K562 (cell line): ENCODE measurements at regions not wholly inside any gene's neighbourhood (a gene's known extent, or its start where the extent isn't known, plus 50 kb on each side); places are given as distances from the start of the nearest gene placed in this dataset.

Experiments used
- ARID1B ChIP-seq: fragments of 450-650 bp; IDR thresholded peaks from 2 replicates; pipeline ENCODE4 v1.6.1; 2016; ENCODE audit warnings: antibody characterized with exemption, mild to moderate bottlenecking, inconsistent platforms
- ATF4 ChIP-seq: fragments of 450-650 bp; formaldehyde crosslinking; IDR thresholded peaks from 2 replicates; pipeline ENCODE4 v1.4.0; 2022; ENCODE audit warnings: mild to moderate bottlenecking, moderate library complexity
- BRD9 ChIP-seq: fragments of 450-650 bp; IDR thresholded peaks from 2 replicates; pipeline ENCODE4 v1.6.1; 2018; ENCODE audit warnings: low read depth; ENCODE audit not compliant: partially characterized antibody
- C11orf30 ChIP-seq: fragments of 450-650 bp; IDR thresholded peaks from 2 replicates; pipeline ENCODE4 v1.6.1; 2016; ENCODE audit warnings: low read depth, mild to moderate bottlenecking
- CEBPG ChIP-seq, 3 experiments: fragments of 200-800 bp in 1 of 3; sonication (Bioruptor generic) in 1 of 3; sonication (generic) in 1 of 3; formaldehyde crosslinking in 1 of 3; IDR thresholded peaks in 2 of 3; conservative IDR thresholded peaks in 1 of 3; 2 replicates each; pipeline versions ENCODE4 v1.6.1 to v1.8.0; 2016 to 2022; ENCODE audit warnings: missing compliant biosample characterization in 2 of 3, missing genetic modification characterization in 2 of 3, mild to moderate bottlenecking in 1 of 3, missing genetic modification reagents in 1 of 3
- CHD1 ChIP-seq: fragments of 200-600 bp; sonication (generic); IDR thresholded peaks from one replicate; pipeline ENCODE4 v1.6.1; 2012; ENCODE audit warnings: mild to moderate bottlenecking, moderate library complexity, low read length, inconsistent platforms
- CTCF ChIP-seq, 3 experiments: IDR thresholded peaks in 2 of 3; conservative IDR thresholded peaks in 1 of 3; 2 replicates each; pipeline ENCODE4 v1.5.1; 2011 to 2012; ENCODE audit warnings: low read length in 3 of 3, mild to moderate bottlenecking in 3 of 3, control low read depth in 2 of 3, improper control_type of control experiment in 1 of 3, inconsistent platforms in 1 of 3, low read depth in 1 of 3, mixed read lengths in 1 of 3, moderate library complexity in 1 of 3; ENCODE audit not compliant: insufficient read depth in 2 of 3
- E2F3 ChIP-seq: fragments of 250-450 bp; sonication (Bioruptor Pico); IDR thresholded peaks from 2 replicates; pipeline ENCODE4 v1.4.0; 2020; ENCODE audit warnings: mild to moderate bottlenecking
- FOXK2 ChIP-seq, 2 experiments: fragments of 450-650 bp; IDR thresholded peaks in 1 of 2; conservative IDR thresholded peaks in 1 of 2; 2 replicates each; pipeline ENCODE4 v1.6.1; 2016; ENCODE audit warnings: low read depth in 2 of 2, mild to moderate bottlenecking in 1 of 2
- GABPB2 ChIP-seq: fragments of 250-450 bp; sonication (Bioruptor Pico); conservative IDR thresholded peaks from 2 replicates; pipeline ENCODE4 v1.5.1; 2021; ENCODE audit warnings: mild to moderate bottlenecking
- HDAC2 ChIP-seq: fragments of 450-650 bp; IDR thresholded peaks from 2 replicates; pipeline ENCODE4 v1.6.1; 2016; ENCODE audit warnings: mild to moderate bottlenecking
- ILK ChIP-seq: fragments of 450-650 bp; IDR thresholded peaks from 2 replicates; pipeline ENCODE4 v1.6.1; 2016; ENCODE audit warnings: missing genetic modification characterization, low read depth, mild to moderate bottlenecking, missing compliant biosample characterization, moderate library complexity, borderline replicate concordance
- KAT7 ChIP-seq: sonication (generic); formaldehyde crosslinking; IDR thresholded peaks from 2 replicates; pipeline ENCODE4 v1.8.0; 2022; ENCODE audit warnings: missing genetic modification reagents, mild to moderate bottlenecking, borderline replicate concordance
- MCM3 ChIP-seq: fragments of 450-650 bp; IDR thresholded peaks from 2 replicates; pipeline ENCODE4 v1.6.1; 2016
- NFIC ChIP-seq: fragments of 450-650 bp; IDR thresholded peaks from 2 replicates; pipeline ENCODE4 v1.6.1; 2017; ENCODE audit warnings: mild to moderate bottlenecking, inconsistent platforms
- NR2C1 ChIP-seq, 2 experiments: fragments of 450-650 bp; IDR thresholded peaks; 2 replicates each; pipeline ENCODE4 v1.6.1; 2017; ENCODE audit warnings: mild to moderate bottlenecking in 2 of 2, antibody characterized with exemption in 1 of 2, inconsistent platforms in 1 of 2, missing compliant biosample characterization in 1 of 2, missing genetic modification characterization in 1 of 2
- PRPF4 ChIP-seq: fragments of 200-400 bp; formaldehyde crosslinking; IDR thresholded peaks from one replicate; pipeline ENCODE4 v1.6.1; 2017; ENCODE audit warnings: low read length, low read depth, mild to moderate bottlenecking; ENCODE audit not compliant: insufficient read depth, poor library complexity, severe bottlenecking
- RAD21 ChIP-seq, 2 experiments: fragments of 250-450 bp in 1 of 2; fragments of 450-650 bp in 1 of 2; sonication (Bioruptor Pico) in 1 of 2; formaldehyde crosslinking in 1 of 2; IDR thresholded peaks in 1 of 2; conservative IDR thresholded peaks in 1 of 2; 2 replicates each; pipeline versions ENCODE4 v1.4.0 to v1.8.0; 2020 to 2022; ENCODE audit warnings: mild to moderate bottlenecking in 2 of 2, moderate library complexity in 1 of 2
- RCOR1 ChIP-seq, 2 experiments: IDR thresholded peaks; 2 replicates each; pipeline ENCODE4 v1.6.1; 2012; ENCODE audit warnings: low read depth in 2 of 2, low read length in 2 of 2, borderline replicate concordance in 1 of 2, improper control_type of control experiment in 1 of 2
- SMARCB1 ChIP-seq: IDR thresholded peaks from 2 replicates; pipeline ENCODE4 v1.6.1; 2011; ENCODE audit warnings: improper control_type of control experiment, low read depth; ENCODE audit not compliant: insufficient read length
- SRF ChIP-seq, 2 experiments: fragments of 250-450, 450-650 bp in 1 of 2; sonication (Bioruptor Pico) in 1 of 2; sonication (generic) in 1 of 2; formaldehyde crosslinking; IDR thresholded peaks; 2 replicates each; pipeline versions ENCODE4 v1.5.0 to v1.5.1; 2020 to 2022; ENCODE audit warnings: mild to moderate bottlenecking in 1 of 2, missing genetic modification reagents in 1 of 2
- ZC3H4 ChIP-seq: sonication (generic); formaldehyde crosslinking; IDR thresholded peaks from 2 replicates; pipeline ENCODE4 v1.9.0; 2021; ENCODE audit warnings: missing genetic modification reagents, borderline replicate concordance
- ZFP91 ChIP-seq: sonication (generic); formaldehyde crosslinking; IDR thresholded peaks from 2 replicates; pipeline ENCODE4 v1.8.0; 2022; ENCODE audit warnings: mild to moderate bottlenecking, missing genetic modification reagents
- ZNF165 ChIP-seq: fragments of 250-450 bp; sonication (Bioruptor Pico); IDR thresholded peaks from 2 replicates; pipeline ENCODE4 v1.4.0; 2020; ENCODE audit warnings: borderline replicate concordance
- ZNF311 ChIP-seq: fragments of 250-450 bp; sonication (Bioruptor Pico); IDR thresholded peaks from 2 replicates; pipeline ENCODE4 v1.4.0; 2020; ENCODE audit warnings: mild to moderate bottlenecking, moderate library complexity

- TF ChIP-seq ILK (tag) (no peak), NR2C1 (IDR thresholded peaks at IDR 0.05) (no peak), NR2C1 (tag; IDR thresholded peaks at IDR 0.05) (0 out of 2 replicates have a peak, but pooled peaks have one; percentile 19), CTCF (IDR thresholded peaks at IDR 0.05 in 2 of 3, conservative IDR thresholded peaks at IDR 0.05 in 1 of 3; ENCODE audit: insufficient read depth in 2 of 3, low read depth in 1 of 3, low read length in 3 of 3) (peak in 2 of 3 experiments; percentile 48 to 61; a peak in 4 of 6 replicates), CHD1 (no peak), BRD9 (no peak), ZNF311 (CRISPR knock-in tag) (no peak), E2F3 (CRISPR knock-in tag) (no peak), C11orf30 (no peak), FOXK2 (conservative IDR thresholded peaks at IDR 0.05 in 1 of 2, IDR thresholded peaks at IDR 0.05 in 1 of 2; ENCODE audit: low read depth in 2 of 2) (no peak), SRF (CRISPR knock-in tag; IDR thresholded peaks at IDR 0.05) (peak in 1 of 2 experiments; percentile 56; a peak in 1 of 4 replicates), KAT7 (no peak), RCOR1 (IDR thresholded peaks at IDR 0.05; ENCODE audit: borderline replicate concordance in 1 of 2, low read depth in 2 of 2, low read length in 2 of 2) (peak in 1 of 2 experiments; percentile 55; a peak in 1 of 4 replicates), ZFP91 (no peak), ZNF165 (no peak), ATF4 (CRISPR knock-in tag) (no peak), GABPB2 (no peak), NFIC (no peak), MCM3 (no peak), PRPF4 (no peak), HDAC2 (no peak), ZC3H4 (CRISPR knock-in tag) (no peak), RAD21 (CRISPR knock-in tag; conservative IDR thresholded peaks at IDR 0.05 in 1 of 2, IDR thresholded peaks at IDR 0.05 in 1 of 2) (peak; percentile 29 to 66), ARID1B (peak; percentile 10; the same call in 1 of the 2 replicates), CEBPG (CRISPR knock-in tag; IDR thresholded peaks at IDR 0.05) (peak; percentile 80), CEBPG (tag; conservative IDR thresholded peaks at IDR 0.05 in 1 of 2, IDR thresholded peaks at IDR 0.05 in 1 of 2) (peak; percentile 85 to 92), SMARCB1 (no peak)
Measured at GRCh38 chr12:116406529-116406928, 129.0 kb upstream of the MED13L start (continued).
